Inflammatory macrophage treated with lipopolysaccharide for 1 hour (primary cell): ENCODE measurements at regions not wholly inside any gene's neighbourhood (a gene's known extent, or its start where the extent isn't known, plus 50 kb on each side); places are given as distances from the start of the nearest gene placed in this dataset.

Experiments used
- DNase-seq, 2 donors: peaks; one replicate each; pipeline ENCODE4 v3.0.0-alpha.2; 2020 to 2022

DNA sequence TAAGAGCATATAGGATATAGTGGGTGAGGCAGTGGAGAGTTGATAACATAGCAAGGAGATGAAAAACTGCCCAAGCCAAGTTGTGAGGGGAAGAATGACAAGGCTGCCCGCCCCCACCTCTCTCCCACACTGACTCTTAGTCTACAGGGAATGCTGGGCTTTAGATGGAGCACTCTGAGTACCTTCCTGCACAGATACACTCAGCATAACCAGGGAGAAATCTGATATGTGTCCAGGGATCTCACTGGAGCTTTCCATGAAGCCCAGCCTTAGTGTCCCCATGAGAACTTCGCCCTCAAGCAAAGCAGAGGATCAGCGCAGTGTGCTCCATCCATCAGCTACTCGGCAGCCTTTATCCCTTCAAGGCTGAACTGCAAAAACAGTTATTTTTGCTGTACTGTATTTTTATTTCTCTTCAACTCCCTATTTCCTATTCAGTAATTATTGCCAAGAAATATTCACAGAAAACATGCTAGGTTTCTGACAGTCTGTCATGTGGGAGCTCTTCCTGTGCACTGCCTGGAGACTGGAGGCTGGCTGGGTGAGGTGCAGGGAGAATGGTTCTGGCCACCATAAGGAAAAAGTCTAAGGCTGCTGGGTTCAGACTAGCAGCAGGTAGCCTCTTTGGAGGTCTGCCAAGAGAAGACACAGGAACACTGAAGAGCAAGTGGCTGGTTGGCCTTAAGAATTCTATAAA, 475.2 kb upstream of the PPP2R3A start:
- no peak for DNase-seq

DNA sequence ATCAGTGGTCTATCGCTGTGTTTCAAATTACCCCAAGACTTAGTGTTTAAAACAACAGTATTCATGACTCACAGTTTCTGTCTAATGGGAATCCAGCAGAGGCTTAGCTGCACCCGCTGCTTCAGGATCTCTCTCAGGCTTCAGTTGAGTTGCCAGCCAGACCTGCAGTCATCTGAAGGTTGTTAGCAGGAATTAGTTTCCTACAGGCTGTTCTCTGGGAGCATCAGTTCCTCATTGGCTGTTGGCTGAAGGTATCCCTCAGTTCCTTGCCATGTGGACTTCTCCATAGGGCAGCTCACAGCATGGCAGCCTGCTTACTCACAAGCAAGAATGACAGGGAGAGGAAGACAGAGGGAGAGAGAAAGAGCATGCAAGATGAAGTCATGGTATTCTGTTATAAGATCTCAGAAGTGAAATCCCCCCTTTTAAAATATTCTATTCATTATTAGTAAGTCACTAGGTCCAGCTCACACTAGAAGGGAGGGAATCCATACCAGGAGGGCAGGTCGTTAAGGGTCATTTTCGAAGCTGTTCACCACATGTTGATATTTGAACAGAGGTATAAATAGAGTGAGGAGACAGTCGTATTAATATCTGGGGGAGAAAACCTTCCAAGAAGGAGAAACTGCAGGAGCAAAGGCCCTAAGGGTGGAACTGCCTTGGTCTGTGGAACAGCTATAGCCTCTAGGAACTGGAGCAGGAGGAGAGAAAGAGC, 473.9 kb upstream of the PPP2R3A start:
- DNase-seq, result no peak

DNA sequence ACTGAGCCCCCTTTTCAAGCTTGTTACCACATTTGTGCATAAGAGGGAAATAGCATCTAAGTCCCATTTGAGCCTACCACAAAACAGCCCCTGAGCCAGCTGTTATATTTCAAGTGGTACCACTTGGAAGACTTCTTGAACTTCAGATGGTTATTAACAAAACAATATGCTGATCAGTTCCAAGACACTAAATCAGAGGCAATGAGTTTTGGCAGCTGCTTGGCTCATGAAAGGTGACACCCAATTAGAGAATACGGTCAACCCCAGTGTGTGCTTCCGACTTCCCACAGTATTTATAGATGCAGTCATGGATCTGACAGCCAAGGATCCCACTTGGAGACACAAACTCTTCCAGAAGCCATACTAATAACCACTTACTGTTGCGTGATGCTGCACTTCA, 469.6 kb upstream of the PPP2R3A start:
- no peak for DNase-seq

DNA sequence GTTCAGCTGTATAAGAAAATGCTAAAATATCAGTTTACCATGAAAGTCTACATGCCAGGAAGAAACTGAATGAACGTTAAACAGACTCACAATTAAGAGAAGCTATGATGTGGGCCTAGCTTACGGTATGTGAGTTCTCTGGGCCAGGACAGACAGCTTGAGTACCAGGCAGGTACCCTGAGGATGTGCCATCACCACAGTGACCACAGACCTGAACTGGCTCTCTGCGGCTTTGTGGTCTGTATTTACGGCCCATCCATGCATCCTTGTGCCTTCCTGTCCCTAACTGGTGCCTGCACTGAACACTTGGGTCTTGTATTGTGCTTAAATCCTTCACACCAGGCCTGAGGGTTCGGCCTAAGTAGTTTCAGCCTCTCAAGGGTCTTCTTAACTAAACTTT, 467.5 kb upstream of the PPP2R3A start:
- no peak for DNase-seq

DNA sequence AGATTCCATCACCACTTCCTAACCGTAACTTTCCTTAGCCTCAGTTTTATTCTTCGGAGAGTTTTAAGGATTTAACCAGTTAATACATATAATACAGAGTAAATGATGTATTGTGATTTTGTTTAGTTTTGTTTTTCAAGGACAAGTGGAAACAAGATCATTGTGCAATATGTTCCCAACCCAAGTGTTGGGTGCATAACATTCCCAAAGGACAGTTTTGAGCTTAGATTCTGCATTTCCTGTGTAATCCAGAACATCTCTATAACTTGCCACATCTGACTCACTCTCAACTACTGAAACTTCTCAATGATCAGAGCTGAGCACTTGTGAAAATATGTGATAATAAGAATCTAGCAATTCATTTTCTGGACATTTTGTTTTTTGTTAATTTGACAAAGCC, 466.1 kb upstream of the PPP2R3A start:
- DNase-seq, result no peak

DNA sequence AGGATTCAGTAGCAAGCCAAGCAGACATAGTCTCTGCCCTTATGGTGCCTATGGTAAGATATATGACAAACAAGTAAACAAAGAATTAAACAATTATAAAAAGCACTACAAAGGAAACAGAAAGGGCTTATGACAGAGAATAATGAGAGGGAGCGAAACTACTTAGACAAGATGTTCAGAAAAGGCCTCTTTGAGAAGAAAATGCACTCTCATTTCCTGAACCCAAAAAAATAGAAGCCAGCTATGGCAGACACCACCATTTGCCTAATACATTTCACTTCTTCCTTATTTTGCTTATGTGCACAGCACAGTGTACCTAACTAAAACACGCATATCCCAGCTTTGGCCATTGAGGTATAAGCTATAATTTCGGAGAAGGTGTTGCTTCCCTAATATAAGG, 465.5 kb upstream of the PPP2R3A start:
- no peak for DNase-seq

DNA sequence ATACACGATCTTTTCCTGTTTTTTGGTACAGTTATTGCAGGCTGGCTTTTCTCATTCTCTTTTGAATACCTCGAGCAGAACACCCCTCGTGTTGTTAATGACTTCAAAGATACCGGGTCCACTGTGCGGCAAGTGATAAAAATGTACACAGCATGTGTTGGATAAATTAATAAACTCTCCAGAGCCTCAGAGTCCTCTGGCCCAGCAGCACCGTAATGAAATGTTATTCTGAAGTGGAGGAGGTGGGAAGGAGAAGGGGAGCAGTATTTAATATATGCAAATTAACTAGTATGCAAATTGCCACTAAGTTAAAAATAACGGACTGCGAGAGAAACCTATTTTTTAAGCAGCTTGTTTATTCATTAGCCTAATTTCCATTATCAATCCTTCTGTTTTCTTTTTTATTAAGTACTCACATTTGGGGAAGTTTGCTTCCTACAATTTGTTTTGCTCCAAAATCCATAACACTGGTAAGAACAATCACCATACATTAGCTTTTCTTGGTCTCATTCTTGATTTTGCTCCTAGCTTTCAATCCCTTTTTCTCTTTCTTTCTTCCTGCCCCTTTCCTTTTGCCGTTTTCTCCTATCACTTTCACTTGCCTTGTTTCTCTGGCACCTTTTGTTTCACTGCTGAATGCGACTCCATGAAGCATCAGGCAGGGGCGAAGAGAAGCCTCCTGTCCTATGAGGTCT, 462.3 kb upstream of the PPP2R3A start:
- DNase-seq, result no peak

DNA sequence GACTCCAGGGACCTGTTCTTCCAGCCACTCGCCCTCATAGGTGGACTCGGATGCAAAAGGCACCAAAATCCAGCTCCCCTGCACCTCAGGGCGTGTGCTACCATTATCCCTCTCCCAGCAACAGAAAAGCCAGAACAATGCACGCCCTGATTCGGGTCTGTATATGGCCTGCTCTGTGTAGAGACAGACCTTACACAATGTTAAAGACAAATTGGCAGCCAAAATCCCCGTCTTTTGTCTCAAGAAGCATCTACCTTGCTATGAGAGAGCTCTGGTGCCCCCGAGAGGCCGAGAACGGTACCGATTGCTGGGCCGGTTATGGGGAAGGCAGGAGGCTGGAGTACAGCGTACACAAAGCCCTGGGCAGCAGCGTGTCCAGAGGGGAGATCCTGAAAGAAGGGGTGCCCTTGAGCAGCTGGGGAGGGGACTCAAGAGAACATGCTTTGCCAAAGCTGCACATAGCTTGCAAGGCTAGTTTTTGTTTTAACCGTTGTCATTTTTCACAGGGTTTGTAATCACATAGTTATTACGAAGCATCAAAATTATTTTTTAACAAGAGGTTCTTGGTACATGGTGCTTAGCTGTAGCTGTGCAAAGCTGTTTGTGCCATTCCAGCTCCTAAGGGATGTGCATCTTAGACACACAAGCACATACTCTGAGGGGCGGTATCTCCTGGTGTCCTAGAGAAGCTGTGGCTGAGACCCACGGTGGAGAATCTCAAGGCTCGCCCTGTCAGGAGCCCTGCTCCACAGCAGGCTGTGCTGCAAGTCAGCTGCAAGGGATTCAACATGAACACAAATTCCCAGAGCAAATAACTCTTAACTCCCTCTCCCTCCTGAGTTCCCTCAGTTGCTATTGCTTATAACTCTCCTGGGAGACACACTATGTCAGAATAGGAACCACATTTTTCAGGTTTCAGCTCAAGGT, 461.5 kb upstream of the PPP2R3A start:
- DNase-seq, result peak; percentile 24 to 46

DNA sequence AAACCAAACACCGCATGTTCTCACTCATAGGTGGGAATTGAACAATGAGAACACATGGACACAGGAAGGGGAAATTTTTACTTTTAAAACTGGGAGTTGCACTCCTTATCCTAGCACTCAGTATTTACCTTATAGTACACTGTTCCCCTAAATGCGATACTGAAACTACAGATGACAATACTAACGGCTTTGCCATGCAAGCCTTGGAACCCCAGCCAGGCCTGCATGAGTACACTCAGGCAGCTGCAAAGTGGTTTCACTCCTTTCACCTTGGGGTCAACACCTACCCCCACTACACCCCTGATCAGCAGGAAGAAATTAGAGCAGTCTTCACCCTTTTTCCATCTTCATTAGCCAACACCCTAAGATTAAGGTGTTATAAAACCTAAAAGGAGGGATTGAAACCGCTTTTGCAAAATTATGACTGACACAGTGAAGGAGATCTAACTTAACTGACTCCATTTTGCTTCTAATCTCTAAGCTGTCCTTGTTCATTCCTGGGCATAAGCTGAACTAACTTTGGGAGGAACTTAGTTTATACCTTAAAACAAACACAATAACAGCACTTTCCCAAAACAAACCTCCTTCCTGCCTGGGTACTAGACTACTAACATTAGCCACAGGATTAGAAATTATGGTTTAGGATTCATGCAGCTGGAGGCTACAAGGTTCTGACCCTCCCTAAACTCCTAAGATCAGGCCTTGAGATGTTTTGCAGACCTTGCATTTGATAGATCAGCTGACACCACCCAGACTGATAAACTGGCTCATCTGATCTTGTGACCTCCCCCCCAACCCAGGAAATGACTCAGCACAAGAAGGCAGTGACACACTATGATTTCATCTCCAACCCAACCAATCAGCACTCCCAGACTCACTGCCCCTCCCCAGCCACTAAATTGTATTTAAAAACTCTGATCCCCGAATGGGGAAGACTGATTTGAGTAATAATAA, 452.1 kb upstream of the PPP2R3A start:
- DNase-seq, result peak; percentile 9 to 12

DNA sequence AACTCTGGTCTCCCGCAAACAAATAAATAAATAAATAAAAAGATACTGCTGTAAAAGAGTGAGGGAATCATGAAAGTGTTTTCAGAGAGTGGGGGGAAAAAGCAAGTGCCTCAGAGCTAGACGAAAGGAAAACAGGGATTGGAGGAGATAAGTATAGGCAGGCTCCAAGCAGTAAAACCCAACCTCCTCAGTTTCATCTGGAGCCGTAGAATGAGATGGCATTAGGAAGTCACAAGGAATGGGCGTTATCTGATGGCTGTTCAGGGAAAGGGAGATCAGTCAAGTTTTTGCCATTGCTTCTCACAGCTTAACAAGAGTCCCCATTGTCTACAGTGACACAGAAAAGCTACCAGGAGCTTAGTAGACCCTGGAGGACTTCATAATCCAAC, 451.5 kb upstream of the PPP2R3A start:
- no peak for DNase-seq

DNA sequence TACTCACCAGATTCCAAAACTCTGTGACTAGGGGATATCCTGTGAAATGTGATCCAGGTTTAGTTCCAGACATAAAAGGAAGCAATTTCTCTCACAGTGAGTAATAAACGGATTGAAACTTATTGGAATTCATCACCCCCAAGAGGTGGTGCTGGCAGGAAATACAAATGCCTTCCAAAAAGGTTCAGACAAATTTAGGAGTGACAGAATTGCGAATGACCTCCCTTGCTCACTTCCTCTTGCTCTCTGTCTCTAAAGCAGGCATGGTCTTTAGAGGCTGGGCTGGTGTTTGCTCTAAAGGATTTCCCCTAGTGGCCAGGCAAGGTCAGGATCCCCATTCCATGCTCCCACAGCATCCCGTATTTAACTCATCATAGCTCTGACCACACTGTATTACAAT, 449.4 kb upstream of the PPP2R3A start:
- DNase-seq, result no peak

DNA sequence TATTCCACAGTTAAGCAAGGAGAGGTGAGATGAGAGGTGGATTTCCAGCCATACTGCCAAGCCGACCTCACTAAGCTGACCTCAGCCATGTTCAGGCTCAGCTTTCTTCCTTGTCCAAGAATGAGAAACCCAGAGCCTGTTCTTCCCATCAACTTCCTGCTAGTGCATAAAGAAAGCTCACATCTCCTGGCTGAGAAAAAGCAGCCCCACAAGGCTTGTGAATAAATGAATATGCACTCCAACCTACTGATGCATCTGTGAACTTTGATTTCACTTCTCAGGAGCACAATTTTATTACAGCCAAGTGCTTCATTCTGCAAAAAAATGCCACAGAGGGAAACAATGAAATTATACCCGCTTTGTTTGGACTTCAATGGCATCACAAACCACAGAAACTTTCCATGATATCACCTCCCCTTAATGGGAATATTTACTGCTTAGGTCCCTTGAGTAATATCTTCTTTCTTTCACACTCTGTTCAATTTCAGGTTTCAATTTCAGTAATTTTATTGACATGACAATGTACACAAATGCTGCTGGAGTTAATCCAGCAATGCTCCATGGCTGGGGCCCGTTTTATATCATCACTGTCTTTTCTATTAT, 437.0 kb upstream of the PPP2R3A start:
- DNase-seq, result no peak

DNA sequence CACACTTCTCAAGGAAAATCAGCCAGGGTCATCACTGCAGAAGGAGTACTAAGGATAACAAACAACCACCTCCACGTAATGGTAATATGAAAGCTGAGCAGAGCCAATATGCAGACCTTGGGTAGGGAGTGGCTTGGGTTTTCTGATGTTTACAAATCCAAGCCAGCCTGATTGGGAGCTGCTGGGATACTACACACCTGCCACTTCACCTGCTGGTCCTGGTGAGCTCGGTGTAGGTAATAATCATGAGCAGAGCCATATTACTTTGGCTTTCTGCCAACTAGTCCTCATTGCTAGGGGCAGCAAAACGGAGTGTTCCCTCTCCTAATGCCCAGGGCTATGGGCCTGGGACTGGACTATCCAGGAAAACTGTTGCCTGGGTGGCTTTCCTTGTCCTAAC, 433.5 kb upstream of the PPP2R3A start:
- DNase-seq, result no peak

DNA sequence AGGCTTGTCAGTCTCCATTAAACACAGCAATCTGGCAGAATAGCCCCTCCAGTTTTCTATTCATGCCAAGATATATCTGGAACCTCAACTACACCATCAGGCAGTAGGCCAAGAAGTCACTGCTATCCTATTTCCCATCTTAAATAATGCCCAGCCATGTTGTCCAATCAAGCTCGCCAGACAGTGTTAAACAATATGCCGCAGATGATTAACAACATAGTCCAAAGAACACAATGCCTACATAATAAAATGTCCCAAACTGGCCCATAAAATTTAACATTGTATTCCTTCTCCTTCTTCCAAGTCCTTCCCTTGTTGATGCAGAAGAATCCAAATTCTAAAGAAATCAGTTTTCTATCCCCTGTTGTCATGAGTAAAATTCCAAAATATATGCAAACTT, 427.4 kb upstream of the PPP2R3A start:
- no peak for DNase-seq

DNA sequence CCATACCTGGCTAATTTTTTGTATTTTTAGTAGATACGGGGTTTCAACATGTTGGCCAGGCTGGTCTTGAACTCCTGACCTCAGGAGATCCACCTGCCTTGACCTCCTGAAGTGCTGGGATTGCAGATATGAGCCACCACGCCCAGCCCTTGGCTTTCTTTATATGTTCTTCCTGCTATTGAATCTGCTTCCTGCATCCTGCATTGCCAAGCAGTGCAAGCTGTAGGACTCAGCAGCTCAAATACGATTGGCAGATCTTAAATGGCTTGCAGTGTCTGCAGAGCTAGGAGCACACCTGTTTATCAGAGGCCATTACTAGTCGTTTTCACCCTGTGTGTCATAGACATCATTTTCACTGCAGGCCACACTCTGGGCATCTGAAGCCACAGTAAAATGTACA, 426.2 kb upstream of the PPP2R3A start:
- no peak for DNase-seq

DNA sequence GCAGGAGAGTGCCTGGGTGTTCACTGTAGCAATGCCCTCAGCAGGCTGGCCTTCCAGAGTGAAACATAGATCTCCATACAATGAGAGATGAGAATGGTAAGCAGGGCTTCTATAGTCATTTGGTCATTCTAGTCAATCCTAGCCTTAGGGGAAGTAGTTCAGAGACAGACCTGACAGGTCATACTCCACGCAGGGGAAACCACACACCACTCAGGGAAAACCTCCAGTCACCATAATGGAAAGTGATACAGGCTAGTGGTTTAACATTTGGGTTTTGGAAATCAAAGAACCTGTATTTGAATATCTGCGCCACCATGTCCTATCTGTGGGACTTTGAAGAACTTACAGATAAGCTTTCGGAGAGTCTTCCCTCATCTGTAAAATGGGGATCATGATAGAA, 425.7 kb upstream of the PPP2R3A start:
- no peak for DNase-seq

DNA sequence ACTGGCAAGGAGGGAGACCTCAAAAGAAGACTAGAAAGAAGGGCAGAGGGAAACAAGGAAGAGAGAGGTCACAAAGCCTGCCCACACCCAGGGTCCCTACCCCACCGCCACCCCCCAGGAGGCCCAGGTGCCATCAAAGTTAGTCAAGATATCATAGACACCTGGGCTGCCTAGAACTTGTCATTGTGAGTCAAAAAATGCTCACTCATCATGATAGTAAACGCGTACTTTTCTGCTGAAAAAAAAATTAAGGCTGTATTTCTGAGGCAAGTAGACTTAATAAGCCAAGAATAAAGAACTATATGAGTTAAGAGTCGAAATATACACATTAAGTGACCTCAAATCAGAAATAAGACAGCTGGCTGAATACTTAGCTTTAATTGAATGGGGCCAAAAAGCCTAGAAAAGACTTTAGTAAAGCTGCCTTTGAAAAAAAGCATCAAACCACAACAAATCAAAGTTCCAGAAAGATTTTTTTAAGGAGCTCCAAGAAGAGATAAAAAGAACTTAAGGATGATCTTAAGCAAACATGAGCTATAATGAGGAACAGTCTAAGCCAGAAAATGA, 415.5 kb upstream of the PPP2R3A start:
- DNase-seq, result no peak

DNA sequence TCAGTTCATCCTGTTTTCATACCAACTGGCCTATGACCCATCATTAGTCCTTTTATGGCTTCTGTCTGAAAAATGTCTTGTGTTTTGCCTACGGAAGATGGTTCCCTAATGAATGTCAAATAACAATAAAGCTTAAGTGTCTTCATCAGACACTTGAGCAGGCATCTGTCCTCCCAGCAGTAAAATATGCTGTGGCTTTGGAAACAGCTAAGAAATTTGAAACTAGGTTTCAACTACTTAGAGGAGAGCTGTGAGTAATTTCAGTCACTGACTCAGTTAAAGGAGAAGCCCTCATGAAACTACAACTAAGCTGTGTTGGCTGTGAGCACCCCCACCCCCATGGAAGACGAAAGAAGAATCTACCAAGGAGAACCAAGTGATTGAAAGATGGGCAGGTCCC, 409.4 kb upstream of the PPP2R3A start:
- no peak for DNase-seq

DNA sequence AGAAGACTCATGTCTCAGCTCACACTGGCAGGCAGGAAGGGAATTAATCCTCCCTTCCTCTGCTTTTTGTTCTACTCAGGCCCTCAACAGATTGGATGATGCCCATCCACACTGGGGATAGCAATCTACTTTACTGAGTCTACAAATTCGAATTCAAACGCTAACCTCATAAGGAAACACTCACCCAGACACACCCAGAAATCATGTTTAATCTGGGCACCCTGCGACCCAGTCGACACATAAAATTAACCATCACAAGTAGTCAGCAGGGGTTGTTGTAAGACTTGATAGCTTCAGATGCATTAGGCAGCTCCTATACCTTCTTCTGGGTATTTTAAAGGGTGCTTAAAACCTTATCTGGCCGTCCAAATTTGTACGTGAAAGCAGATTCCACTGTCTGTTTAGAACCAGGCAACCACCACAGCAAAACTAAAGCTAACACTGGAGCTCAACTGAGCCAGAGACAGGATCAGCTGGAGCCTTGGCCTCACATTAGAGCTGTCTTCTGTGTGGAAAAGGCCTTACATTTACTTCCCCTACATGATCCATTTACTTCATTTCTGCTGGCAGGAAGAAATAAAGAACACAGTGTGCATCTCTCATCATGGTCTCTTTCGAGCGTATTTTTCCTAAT, 407.3 kb upstream of the PPP2R3A start:
- DNase-seq, result no peak

DNA sequence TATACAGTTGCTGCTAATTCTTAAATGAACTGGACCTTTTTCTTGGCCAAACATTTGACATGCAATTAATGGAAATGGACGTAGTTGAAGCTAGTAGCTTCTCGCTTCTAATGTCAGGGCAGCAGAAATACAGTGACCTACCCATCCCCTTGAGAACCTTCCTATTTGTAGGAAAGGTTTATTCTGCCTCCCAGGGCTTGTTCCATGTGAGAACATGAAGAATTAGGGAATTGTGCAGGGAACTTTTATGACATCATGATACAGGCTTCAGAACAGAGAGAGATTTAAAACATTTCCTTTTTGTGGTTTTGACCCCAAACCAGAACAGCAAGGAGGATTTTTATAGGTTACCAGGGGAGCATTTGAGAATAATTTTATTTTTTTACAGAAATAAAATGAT, 406.6 kb upstream of the PPP2R3A start:
- no peak for DNase-seq

DNA sequence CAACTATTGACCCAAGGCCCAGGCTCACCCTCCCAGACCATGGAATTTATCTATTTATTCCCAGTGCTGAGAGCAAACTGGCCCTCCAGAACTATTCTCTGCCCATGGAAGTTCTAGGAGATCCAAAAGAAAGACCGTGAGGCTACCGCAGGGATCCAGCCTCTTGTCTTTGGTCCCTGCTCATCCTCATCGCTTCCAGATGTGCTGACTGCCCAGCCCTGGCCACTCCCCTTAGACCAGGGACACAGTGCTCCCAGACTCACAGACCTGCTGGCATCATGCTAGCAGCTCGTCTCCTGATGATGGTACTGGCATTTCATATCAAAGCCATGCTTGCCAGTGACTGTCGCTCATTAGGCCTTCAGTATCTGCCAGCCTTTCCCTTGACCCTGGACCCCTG, 405.7 kb upstream of the PPP2R3A start:
- no peak for DNase-seq
